Activated T-cell treated with anti-CD3 and anti-CD28 coated beads, Interleukin-2, amount 50 U/mL, for 48 hours (primary cell): ENCODE measurements at regions not wholly inside any gene's neighbourhood (a gene's known extent, or its start where the extent isn't known, plus 50 kb on each side); places are given as distances from the start of the nearest gene placed in this dataset.

ENCODE experiments used
- DNase-seq, 2 experiments: peaks; one replicate each; pipeline ENCODE4 v3.0.0-alpha.2; 2020

DNA sequence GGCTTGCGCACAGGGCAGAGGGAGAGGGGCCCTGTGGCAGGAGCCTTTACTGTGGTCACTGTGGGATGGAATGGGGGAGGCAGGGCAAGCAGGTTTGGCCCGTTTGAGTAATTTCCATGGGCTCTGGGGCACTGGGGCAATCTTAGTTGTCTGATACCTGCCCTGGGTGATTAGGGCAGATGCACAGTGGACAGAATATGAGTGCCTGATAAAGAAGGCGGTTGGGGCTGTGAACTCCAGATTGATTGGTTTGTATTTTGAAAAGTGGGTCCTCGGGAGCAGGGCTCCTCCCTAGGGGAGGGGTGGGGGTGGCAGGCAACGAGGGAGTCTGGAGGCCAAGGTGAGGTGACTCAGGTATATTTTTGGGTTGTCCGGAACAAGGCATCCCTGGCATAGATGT, 247.5 kb downstream of the NSG2 start:
- no peak for DNase-seq

DNA sequence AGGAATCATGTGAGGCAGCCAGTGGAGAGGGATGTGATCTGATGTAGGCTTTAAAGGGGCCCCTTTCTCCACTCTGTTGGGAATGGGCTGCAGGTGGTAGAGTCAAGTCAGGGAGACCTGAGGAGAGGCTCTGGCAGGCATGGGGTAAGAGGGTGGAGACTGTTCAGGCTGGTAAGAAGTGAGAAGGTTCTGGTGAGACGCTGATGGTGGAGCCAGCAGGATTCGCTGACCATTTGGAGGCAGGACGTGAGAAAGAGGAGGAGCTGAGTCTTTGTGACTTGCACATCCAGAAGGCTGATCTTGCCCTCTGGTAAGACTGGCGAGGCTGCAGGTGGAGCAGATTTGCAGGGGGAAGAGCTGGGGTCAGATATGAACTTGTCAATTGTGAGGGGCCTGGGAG, 248.0 kb downstream of the NSG2 start:
- no peak for DNase-seq

DNA sequence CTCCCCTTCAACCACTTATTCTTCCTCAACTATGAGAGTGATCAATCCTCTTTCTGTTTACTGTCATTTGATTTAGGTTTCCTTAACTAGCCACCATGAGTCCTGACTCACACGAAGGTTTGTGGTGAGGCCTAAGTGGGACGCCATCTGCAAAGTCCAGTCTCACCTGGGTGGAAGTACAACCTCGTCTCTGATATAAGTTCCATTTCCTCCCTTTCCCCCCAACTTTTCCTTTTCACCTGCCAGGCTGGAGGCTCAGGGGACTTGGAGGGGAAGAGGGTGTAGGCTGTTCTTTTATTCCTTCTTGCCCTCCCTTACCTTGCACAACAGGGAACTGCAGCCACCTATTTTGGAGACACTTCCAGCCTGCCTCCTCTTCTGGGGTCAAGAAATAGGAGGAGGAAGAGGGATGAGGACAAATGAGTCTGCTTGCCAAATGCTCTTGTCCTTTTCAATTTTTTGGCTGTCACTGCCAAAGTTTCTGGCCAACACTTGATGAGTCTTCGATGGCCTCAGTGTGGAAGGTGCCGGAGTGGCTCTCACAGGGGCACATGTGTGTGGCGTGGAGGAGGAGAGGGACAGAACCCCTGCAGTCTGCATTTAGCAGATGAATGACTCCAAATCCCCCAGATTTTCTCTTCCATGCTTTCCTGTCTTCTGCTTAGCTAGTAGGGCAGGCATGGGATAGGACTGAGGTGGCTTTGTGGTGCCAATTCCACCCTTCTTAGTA, 249.6 kb downstream of the NSG2 start:
- DNase-seq: no peak

DNA sequence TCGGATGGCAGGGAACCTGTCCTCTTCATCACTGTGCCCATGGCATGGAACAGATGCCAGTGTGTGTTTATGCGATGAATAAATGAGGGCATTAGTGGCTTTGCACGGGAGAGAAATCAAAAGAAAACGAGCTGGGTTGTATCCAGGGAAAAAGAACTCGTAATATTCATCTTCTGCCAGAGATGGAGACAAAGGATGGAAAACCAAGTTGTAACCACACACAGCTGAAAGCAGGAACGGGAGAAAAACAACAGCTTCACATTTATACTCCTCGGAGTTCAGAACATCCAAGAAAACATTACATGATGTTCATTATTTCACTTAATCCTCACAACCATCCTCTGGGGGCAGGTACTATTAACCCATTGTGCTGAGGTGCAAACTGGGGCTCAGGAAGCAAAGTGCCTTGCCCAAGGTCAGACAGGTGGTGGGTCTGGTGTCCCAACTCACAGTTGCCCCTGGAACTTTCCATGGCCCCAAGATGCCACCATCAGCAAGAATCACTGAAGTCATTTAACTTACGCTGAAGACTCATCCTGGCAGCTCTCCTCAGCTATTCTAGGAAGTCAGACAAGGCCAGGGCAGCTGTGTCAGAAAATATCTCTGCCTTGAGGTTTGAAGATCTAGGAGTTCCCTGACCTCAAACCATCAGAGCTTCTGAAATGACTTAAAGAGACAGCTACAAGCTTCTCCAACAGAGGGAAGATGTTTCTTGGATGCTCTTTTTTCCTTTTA, 250.4 kb downstream of the NSG2 start:
- no peak for DNase-seq

DNA sequence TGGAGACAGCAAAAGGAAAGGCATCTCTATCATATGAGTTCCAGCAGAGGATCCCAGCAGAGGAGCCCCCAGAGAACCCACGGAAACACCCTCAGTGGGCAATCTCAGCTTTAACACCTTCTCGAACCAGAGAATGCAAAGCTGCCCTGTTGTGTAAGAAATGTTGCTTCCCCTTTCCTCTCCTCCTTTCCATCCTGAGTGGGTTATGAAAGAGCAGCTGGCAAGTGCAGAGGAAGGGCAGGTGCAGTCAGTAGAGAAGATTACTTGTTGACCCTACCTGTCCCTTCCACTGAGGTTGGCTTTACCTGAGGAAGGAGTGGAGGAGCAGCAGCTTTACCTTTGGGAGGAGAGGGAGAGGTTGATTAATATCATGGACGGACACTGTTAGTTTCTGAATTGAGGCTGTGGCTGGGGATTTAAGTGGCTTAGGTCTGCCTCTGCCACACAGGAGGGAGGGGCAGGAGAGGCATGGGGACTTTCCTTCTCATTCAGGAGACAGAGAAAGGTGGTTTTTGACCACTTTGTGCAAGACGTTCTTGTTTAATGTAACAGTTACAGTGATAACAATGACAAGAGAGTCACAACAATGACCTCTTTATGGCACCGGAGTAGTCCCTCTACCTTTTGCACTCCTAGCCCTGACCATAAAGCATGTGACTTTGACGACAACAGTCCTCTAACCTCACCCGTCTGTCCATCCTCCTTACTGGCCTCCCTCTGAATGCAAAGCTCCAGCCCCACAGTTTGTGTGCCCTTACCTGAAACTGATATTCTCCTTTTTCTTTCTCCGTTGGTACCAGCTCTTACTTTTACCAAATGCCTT, 254.8 kb downstream of the NSG2 start:
- no peak for DNase-seq

DNA sequence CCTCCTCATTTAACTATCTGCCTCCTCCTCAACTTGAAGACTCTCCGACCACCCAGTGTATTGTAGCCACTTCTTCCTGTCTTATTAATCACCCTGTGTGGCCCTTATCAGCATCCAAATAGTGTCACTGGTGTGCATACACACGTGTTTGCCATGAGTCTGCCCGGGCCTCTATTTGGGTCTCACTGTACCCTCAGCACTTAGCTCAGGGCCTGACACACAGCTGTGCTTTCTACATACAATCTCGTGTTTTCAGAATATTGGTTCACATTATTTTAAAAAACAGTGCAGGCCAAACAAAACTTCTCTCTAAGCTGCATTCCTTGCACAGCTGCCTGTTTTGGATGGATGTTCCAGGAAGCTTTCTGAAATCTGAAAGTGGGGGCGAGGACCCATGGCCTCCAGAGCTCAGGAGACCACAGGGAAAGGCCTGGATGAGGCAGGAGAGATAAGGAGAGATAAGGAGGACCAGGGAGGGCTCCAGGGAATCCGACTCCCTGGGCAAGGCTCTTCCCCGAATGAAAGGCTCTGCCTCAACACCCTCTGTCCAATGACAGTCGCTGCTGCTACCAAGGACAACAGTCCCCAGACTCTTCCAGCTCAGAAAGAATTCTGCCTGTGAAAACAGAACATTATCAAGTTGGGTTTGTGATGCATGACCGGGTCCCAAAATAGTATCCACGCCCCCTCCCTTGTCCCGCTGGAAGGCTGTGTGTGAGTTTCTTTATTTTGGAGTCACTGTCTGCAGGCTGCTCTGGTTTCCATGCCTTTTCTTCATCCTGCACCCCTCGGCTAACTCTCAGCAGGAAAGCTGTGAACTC, 255.6 kb downstream of the NSG2 start:
- no peak for DNase-seq

DNA sequence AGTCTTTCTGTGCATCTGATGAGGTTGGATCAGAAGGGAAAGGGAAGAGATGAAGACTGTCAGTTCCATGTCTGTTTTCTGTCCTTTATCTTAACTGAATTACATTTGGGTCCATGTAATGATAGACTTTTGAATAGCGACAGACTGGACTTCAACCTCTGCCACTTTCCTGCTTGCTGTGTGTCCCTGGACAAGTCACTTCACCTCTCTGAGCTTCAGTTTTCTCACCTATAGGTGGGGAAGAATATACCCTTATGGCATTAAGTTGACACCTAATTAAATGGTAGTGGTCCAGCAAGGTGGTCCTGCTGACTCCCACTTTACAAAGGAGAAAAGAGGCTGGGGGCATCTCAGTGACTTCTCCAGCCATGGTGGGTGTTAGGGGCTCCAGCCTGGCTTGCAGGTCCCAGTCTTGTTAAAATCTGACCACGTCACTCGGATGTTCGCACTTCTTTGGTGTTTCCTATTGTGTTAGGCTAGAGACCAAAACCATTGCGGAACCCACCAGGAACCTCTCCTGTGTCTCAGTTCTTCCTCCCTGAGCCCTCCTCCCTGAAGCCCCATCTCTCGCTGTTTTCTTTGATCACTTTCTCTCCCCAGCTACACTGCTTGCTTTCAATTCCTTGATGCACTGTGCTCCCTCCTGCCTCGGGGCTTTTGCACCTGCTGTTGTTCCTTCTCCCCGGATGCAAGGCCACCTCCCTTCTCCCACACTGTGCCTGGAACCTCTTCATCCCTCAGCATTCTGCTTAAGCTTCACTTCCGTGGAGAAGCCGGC, 256.5 kb downstream of the NSG2 start:
- no peak for DNase-seq

DNA sequence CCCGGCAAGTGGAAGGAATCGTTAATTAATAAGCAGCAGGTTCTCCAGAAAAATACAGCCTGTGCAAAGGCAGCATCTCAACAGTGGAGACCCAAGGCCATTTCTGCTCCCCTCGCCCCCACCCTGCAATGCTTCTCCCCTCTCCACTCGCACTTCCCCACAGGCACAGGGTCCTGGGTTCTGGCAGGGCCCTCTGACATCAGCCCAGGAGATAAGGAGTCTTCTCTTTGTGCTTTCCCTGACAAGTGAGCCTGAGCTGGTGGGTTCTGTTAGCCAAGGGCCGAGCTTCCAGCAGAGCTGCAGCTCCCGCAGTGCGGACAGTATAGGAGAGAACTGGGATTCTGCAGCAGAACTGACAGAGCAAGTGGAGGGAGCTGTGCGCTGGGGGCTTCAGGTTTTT, 257.5 kb downstream of the NSG2 start:
- DNase-seq: no peak

DNA sequence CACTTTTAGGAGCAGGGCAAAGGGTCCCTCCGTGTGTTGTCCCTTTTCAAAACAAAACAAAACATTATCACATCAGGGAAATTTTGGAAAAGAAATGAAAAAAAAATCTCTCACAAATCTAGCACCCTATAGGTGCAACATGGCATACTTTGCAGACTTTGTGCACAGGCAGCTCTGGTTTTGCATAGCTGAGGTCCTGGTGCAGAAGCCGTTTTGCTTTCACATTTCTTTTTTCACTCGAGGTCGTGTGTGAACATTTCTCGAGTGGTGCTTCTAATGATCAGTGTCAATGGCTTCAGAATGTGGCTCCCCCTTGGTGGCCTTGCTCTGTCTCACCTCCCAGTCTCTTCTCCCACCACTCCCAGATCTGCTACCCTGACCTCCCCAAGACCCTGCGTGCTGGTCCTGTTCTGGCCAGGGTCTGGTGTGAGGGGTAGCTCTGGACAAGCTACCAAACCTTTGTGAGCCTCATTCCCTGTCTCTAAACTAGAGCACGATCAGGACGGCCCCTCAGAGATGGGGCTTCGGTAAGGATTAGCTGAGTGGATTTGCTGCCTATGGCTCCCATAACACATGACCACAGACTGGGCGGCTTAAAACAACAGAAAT, 258.0 kb downstream of the NSG2 start:
- DNase-seq: no peak

DNA sequence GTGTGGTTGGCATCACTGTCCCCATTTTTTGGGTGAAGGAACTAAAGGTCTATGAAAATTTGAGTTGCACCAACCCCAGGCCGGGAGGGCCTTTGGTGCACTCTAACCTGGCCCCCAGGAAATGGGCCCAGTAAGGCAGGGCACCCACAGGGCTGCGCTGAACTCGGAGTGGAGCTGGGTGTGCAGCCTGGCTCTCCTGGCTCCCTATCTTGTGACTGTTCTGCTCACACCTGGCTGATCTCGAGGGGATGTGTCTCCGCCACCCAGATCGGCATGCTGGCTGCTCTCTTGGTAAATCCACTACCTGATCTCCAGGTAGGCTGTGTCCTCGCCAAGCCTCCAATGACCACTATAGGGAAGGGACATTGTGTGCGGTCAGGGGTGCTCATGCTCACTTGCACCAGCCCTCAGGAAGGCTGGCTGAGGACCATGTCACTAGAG, 259.8 kb downstream of the NSG2 start:
- no peak for DNase-seq

DNA sequence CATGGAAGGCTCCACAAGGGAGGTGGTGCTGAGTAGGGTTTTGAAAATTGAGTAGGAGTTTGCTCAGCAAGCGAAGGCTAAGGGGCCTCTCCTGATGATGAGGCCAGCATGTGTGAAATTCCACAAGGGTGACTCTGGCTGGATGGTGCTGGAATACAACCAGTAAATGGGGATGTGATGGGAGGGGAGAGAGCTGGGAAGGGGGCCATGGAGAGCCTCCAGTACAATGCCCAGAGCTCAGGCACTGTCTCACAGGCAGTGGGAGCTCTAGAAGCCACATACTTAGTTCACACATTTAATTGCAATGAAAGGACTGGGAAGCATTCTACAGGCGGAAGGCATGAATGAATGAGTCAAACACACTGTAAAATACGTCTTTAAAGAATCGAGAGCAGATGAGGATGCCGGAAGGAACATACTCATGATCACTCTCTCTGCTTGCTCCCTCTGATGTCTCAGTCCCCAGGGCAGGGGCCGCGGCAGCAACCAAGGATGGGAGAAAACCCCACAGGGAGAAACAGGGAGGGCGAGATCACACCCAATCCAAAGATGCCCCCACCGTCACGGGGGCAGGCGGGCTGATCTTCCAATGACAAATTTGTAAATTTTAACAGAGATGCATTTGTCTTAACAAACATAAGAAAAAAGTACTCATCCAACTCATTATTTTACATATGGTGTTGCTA, 261.0 kb downstream of the NSG2 start:
- DNase-seq: no peak

DNA sequence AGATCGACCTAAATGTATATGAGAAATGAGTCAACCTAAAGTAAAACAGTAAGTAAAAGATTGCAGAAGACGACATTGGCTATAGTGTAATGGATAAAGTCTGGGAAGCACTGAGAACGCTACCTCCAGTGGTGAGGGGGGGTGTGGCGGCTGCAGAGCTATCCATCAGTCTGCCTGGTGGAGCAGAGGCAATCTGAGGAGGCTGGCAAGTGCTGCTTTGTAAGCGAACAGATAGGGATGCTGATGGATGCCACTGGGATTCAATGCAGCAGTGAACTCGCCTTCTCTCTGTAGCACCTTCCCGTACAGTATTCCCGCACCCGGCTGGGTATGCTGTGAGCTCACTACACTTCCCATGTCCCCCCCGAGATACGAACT, 261.5 kb downstream of the NSG2 start:
- no peak for DNase-seq

DNA sequence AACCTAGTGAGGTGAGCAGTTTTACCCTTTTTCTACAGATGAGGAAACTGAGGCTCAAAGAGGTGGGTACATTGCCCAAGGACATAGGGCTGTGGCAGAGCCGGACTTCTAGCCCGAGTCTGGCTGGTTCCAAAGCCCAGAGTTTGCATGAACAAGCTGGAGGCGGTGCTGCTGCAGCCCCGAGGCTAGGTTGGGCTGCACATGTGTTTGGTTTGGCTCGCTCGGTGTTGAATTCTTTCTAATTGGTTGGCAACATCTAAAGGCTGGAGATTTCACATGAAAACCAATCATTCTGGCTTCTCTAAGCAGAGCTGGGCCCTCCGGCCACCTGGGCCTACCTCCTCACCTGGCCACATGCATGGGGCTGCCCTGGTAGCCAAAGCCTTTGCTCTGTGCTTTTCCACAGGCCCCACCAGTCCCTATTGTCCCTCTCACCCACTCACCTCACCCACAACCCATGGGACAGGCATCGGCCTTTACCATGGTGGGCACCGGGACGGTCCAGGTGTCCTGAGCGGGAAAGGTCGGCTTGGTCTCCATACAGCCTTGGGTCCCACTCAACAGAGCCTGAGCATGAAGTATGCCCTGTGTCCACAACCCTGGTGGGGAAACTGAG, 262.3 kb downstream of the NSG2 start:
- DNase-seq: no peak

DNA sequence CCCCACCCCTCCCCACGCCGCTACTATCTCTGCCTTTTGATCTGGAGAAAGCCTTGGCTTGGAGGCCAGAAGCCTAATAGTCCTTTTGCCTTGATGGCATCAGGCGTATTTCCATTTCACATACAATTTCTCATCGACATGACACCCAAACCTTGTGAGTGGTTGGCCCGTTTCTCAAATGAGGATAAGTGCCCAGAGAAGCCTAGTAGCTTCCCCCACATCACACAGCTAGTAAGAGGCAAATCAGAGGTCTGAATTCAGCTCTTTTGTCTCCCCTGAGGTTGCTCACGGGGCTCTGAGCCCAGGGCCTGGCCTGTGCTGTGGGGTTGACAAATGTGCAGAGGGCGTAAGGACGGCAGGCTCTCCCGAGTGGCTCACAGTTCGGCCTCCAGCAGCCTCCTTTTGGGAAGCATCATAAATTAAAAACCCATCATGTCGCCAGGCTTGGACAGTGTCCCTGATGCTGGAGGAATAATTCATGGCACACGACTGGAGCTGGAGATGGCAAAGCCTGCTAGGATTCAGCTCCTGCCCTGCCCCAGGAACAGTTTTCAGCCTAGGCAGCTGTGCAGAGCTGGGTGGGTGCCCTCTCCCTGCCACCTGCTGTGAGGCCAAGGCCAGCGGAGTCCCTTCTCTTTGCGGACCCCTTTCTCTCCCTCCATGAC, 263.8 kb downstream of the NSG2 start:
- DNase-seq: no peak

DNA sequence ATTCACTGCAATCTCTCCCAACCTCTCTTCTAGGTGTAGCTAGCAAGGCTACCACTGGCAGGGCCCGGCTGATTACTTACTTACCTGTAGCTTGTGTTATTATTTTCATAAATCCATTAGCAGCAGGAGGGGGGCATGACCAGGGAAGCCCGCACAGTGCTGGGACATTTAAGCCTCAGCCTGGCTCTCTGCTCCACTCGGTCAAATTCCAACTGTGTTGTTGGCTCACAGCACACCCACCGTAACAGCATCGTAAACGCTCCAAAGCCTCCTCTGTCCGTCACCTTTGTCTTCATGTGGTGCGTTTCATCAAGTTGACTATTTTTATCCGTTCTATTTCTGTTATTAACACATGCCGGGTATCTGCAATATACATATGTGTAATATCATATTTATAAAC, 264.7 kb downstream of the NSG2 start:
- no peak for DNase-seq

DNA sequence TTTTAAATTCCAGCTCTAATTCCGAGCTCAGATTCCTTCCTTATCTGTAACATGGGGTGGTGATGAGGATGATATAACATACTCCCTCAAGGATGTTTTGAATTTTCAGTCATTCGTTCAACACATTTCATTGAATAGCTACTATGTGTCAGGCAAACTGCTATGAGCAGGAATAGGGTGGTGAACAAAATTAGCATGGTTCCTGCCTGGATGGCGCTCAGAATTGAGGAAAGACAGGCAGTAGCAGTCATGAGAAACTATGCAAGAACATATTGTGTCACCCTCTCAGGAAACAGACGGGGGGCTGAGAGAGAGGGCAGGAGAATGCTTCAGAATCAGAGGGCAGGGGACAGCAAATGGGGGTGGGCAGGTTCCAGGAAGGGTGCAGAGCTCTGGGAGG, 265.2 kb downstream of the NSG2 start:
- no peak for DNase-seq

DNA sequence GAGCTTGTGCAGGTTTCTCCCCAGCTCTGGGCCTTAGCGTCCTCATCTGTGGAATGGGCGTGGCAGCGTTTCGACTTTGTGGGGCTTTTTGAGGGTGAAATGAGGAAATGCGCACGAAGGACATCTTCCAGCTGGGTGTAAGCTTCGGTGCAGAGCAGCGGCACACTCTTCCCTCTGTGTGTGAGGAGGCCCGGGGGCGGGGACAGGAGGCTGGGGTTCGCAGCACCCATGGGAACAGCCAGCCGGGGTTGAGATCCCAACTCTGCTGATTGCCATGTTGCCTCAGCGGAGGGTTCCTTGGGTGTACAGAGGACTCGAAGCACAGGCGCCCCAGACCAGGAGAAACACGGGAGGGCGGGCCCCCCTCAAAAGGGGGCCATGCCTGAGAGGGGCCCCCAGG, 265.6 kb downstream of the NSG2 start:
- DNase-seq: no peak

DNA sequence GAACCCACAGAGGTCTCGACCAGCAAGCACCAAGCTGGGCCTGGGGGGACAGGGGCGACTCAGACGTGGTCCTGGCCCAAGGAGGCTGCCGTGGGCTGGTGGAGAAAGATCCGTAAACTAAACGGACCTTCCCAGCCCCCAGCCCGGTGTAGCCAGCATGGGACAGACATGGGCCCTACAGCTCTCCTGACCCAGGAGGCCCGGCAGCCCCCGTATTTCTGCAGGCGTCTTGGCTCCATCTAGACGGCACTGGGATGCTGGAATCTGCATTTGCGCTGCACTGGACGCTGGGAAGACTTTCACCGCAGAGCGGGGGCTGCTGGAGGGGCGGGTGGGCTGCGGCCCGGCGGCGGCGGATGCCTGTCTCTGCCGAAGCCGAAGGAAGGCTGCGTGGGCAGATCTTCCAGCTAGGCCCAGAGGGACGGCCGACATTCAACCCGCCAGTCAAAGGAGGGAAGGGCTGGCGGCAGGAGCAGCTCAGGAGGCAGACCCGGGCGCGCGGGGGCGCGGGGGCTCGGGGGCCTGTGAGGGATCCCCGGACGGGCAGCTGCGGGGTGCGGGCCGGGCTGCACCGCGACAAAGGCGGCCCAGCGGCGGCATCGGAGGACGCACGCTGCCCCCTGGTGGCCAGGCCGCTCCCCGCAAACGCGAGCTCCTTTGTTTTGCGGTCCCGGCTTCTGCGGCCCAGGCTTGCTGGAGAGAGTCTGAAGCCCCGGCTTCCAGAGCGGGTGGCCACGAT, 266.2 kb downstream of the NSG2 start:
- peak; percentile 73 to 80 for DNase-seq

DNA sequence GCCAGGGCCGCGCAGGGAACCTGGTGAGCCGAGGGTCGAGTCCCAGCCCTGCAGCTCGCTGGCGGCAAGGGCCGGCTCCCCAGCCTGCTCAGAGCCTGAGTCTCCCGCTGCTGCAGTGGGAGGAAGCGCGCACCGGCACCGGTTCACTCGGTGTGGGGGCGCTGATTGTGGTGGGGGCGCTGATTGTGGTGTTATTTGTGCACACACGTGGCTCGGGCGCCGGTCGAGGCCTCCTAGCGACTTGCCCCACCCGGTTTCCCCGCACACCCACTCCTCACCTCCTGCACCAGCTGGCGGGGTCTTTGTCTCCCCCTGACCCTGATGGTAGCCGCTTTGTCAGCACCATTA, 266.7 kb downstream of the NSG2 start:
- no peak for DNase-seq
